Gastrocnemius medialis (tissue), 4 donors: ENCODE measurements at regions not wholly inside any gene's neighbourhood (a gene's known extent, or its start where the extent isn't known, plus 50 kb on each side); places are given as distances from the start of the nearest gene placed in this dataset.

Experiments used
- POLR2A ChIP-seq, 2 donors: fragments of 450-650 bp; IDR thresholded peaks; one replicate each; pipeline ENCODE4 v1.6.1; 2017; ENCODE audit warnings: antibody characterized with exemption in 2 of 2, mild to moderate bottlenecking in 2 of 2, moderate library complexity in 2 of 2
- TF ChIP-seq, protein P1 (sequence below), 5 experiments: fragments of 450-650 bp in 3 of 5; fragments of 200-600 bp in 2 of 5; sonication (generic) in 2 of 5; IDR thresholded peaks in 4 of 5; conservative IDR thresholded peaks in 1 of 5; 1 replicate in 4 of 5; 2 replicates in 1 of 5; pipeline ENCODE4 v1.5.1; 2016 to 2019; ENCODE audit warnings: antibody characterized with exemption in 5 of 5, mild to moderate bottlenecking in 3 of 5, moderate library complexity in 3 of 5

- TF ChIP-seq, protein P1, sequence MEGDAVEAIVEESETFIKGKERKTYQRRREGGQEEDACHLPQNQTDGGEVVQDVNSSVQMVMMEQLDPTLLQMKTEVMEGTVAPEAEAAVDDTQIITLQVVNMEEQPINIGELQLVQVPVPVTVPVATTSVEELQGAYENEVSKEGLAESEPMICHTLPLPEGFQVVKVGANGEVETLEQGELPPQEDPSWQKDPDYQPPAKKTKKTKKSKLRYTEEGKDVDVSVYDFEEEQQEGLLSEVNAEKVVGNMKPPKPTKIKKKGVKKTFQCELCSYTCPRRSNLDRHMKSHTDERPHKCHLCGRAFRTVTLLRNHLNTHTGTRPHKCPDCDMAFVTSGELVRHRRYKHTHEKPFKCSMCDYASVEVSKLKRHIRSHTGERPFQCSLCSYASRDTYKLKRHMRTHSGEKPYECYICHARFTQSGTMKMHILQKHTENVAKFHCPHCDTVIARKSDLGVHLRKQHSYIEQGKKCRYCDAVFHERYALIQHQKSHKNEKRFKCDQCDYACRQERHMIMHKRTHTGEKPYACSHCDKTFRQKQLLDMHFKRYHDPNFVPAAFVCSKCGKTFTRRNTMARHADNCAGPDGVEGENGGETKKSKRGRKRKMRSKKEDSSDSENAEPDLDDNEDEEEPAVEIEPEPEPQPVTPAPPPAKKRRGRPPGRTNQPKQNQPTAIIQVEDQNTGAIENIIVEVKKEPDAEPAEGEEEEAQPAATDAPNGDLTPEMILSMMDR (IDR thresholded peaks at IDR 0.05 in 4 of 5, conservative IDR thresholded peaks at IDR 0.05 in 1 of 5): no peak
- TF ChIP-seq POLR2A (IDR thresholded peaks at IDR 0.05): no peak
These were observed 53.8 kb upstream of the CFAP126 start for GRCh38 chr1:161421456-161421855.
